ENCODE measurements at regions not wholly inside any gene's neighbourhood (a gene's known extent, or its start where the extent isn't known, plus 50 kb on each side); places are given as distances from the start of the nearest gene placed in this dataset.

DNA sequence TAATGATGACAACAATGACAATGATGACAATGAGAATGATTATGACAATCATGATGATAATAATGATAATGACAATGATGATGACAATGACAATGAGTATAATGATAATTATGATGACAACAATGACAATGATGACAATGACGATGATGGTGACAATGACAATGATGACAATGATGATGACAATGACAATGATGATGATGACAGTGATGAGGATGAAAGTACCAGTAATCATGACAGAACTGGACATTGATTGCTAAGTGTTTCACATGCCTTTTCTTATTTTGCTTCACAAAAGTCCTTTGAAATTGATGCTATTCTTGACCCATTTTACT, 1106.0 kb upstream of the AUTS2 start (continued):
- TF ChIP-seq YY1 (IDR thresholded peaks at IDR 0.05; ENCODE audit: low read depth, low read length), result no peak
- no peak for TF ChIP-seq EP300 (IDR thresholded peaks at IDR 0.05; ENCODE audit: borderline replicate concordance in 1 of 2, low read depth in 2 of 2, low read length in 2 of 2)
- no peak for TF ChIP-seq EZH2 (IDR thresholded peaks at IDR 0.05; ENCODE audit: low read depth, low read length, severe bottlenecking)
- TF ChIP-seq POLR2AphosphoS5 (IDR thresholded peaks at IDR 0.05; ENCODE audit: low read depth, low read length), result no peak
- TF ChIP-seq BACH1 (IDR thresholded peaks at IDR 0.05; ENCODE audit: low read length), result no peak
- TF ChIP-seq TCF12 (IDR thresholded peaks at IDR 0.05; ENCODE audit: low read depth, low read length), result no peak

All from H1 (cell line).